Eye (tissue), 1 donor: ENCODE measurements at regions not wholly inside any gene's neighbourhood (a gene's known extent, or its start where the extent isn't known, plus 50 kb on each side); places are given as distances from the start of the nearest gene placed in this dataset.

Experiments used
- DNase-seq: peaks from one replicate; pipeline ENCODE4 v3.0.0-alpha.2; 2015

- no peak for DNase-seq
Observed at GRCh38 chr2:106981491-106981890, 95.5 kb upstream of the ST6GAL2 start.

GRCh38 chr2:106982350-106982749, 96.4 kb upstream of the ST6GAL2 start:
- DNase-seq: no peak

- no peak for DNase-seq
Observed at GRCh38 chr2:106983305-106983704, 97.3 kb upstream of the ST6GAL2 start.

- no peak for DNase-seq
Observed at GRCh38 chr2:106988361-106988760, 102.4 kb upstream of the ST6GAL2 start.

- no peak for DNase-seq
Observed at GRCh38 chr2:106990297-106990696, 104.3 kb upstream of the ST6GAL2 start.

- no peak for DNase-seq
Observed at GRCh38 chr2:106991866-106992265, 105.9 kb upstream of the ST6GAL2 start.

GRCh38 chr2:106995556-106995955, 109.6 kb upstream of the ST6GAL2 start:
- peak; percentile 25 for DNase-seq

GRCh38 chr2:106996171-106996769, 110.3 kb upstream of the ST6GAL2 start:
- peak; percentile 26 for DNase-seq

GRCh38 chr2:106997204-106997603, 111.2 kb upstream of the ST6GAL2 start:
- DNase-seq: no peak

- no peak for DNase-seq
Observed at GRCh38 chr2:107001062-107001461, 115.1 kb upstream of the ST6GAL2 start.

GRCh38 chr2:107001551-107001950, 115.6 kb upstream of the ST6GAL2 start:
- no peak for DNase-seq

GRCh38 chr2:107001964-107002696, 116.2 kb upstream of the ST6GAL2 start:
- no peak for DNase-seq

GRCh38 chr2:107002735-107003134, 116.8 kb upstream of the ST6GAL2 start:
- DNase-seq: no peak

- no peak for DNase-seq
Observed at GRCh38 chr2:107005853-107006252, 119.9 kb upstream of the ST6GAL2 start.

GRCh38 chr2:107006836-107007235, 120.9 kb upstream of the ST6GAL2 start:
- peak; percentile 28 for DNase-seq

GRCh38 chr2:107007927-107008326, 122.0 kb upstream of the ST6GAL2 start:
- DNase-seq: no peak

- DNase-seq: no peak
Observed at GRCh38 chr2:107008843-107009242, 122.9 kb upstream of the ST6GAL2 start.

GRCh38 chr2:107009275-107009674, 123.3 kb upstream of the ST6GAL2 start:
- no peak for DNase-seq

- no peak for DNase-seq
Observed at GRCh38 chr2:107012714-107013306, 126.8 kb upstream of the ST6GAL2 start.

- DNase-seq: no peak
Observed at GRCh38 chr2:107013884-107014283, 127.9 kb upstream of the ST6GAL2 start.

GRCh38 chr2:107018366-107018765, 132.4 kb upstream of the ST6GAL2 start:
- no peak for DNase-seq

GRCh38 chr2:107020392-107020791, 134.4 kb upstream of the ST6GAL2 start:
- no peak for DNase-seq

GRCh38 chr2:107024269-107024668, 138.3 kb upstream of the ST6GAL2 start:
- no peak for DNase-seq

- no peak for DNase-seq
Observed at GRCh38 chr2:107025291-107025857, 139.4 kb upstream of the ST6GAL2 start.
